DND-41 (cell line): ENCODE measurements at regions not wholly inside any gene's neighbourhood (a gene's known extent, or its start where the extent isn't known, plus 50 kb on each side); places are given as distances from the start of the nearest gene placed in this dataset.

Experiments
- ATAC-seq: fragments of 200-7000 bp; cut with Tn5 transposase; 3 replicates; pipeline ENCODE4 v1.9.1; 2021; ENCODE audit warnings: low read depth; ENCODE audit not compliant: insufficient read depth
- DNase-seq: peaks from one replicate; pipeline ENCODE4 v3.0.0-alpha.2; 2020
- H2AFZ ChIP-seq: 2 replicates; pipeline ENCODE4 v1.6.0; 2012; ENCODE audit warnings: low read depth, low read length
- H3K27ac ChIP-seq: 2 replicates; pipeline ENCODE4 v1.5.1; 2012; ENCODE audit warnings: low read length, inconsistent platforms
- H3K27me3 ChIP-seq: fragments of 200-600 bp; sonication (generic); 2 replicates; pipeline ENCODE4 v1.6.0; 2012; ENCODE audit warnings: low read length, mild to moderate bottlenecking, inconsistent platforms; ENCODE audit not compliant: insufficient read depth, poor library complexity
- H3K36me3 ChIP-seq: 2 replicates; pipeline ENCODE4 v1.5.1; 2012; ENCODE audit warnings: low read length, inconsistent platforms; ENCODE audit not compliant: insufficient read depth
- H3K4me1 ChIP-seq: 2 replicates; pipeline ENCODE4 v1.5.1; 2012; ENCODE audit warnings: mild to moderate bottlenecking, low read length; ENCODE audit not compliant: insufficient read depth
- H3K4me2 ChIP-seq: 2 replicates; pipeline ENCODE4 v1.6.0; 2012; ENCODE audit warnings: mild to moderate bottlenecking, moderate library complexity, low read length, inconsistent platforms; ENCODE audit not compliant: insufficient read depth
- H3K4me3 ChIP-seq, 2 experiments: fragments of 200-600 bp in 1 of 2; shearing (Covaris generic) in 1 of 2; 2 replicates each; pipeline ENCODE4 v1.5.1; 2012 to 2016; ENCODE audit warnings: inconsistent platforms in 2 of 2, low read length in 2 of 2, mild to moderate bottlenecking in 2 of 2, low read depth in 1 of 2, moderate library complexity in 1 of 2
- H3K79me2 ChIP-seq: 2 replicates; pipeline ENCODE4 v1.6.0; 2012; ENCODE audit warnings: low read length, inconsistent platforms; ENCODE audit not compliant: insufficient read depth
- H3K9ac ChIP-seq: 2 replicates; pipeline ENCODE4 v1.6.0; 2012; ENCODE audit warnings: low read depth, mild to moderate bottlenecking, inconsistent platforms, low read length, moderate library complexity
- H3K9me3 ChIP-seq: 2 replicates; pipeline ENCODE4 v1.5.1; 2012; ENCODE audit warnings: low read length, moderate library complexity, mild to moderate bottlenecking, inconsistent platforms; ENCODE audit not compliant: insufficient read depth, severe bottlenecking
- H4K20me1 ChIP-seq: 2 replicates; pipeline ENCODE4 v1.6.0; 2012; ENCODE audit warnings: low read length; ENCODE audit not compliant: insufficient read depth
- EZH2 ChIP-seq: IDR thresholded peaks from 3 replicates; pipeline ENCODE4 v1.6.1; 2012; ENCODE audit warnings: borderline replicate concordance, low read depth, mild to moderate bottlenecking, moderate library complexity, low read length, inconsistent platforms; ENCODE audit not compliant: severe bottlenecking
- TF ChIP-seq, protein P1 (sequence below): IDR thresholded peaks from 2 replicates; pipeline ENCODE4 v1.5.1; 2012; ENCODE audit warnings: borderline replicate concordance, low read length, moderate library complexity, mild to moderate bottlenecking; ENCODE audit not compliant: poor library complexity, severe bottlenecking; ENCODE audit errors: extremely low read depth

- no peak overlapping the region for H2AFZ ChIP-seq
- no peaks in the 10 kb centered on the region for H3K4me1 ChIP-seq
- H3K36me3 ChIP-seq, result no peaks in the 10 kb centered on the region
- H3K79me2 ChIP-seq, result no peaks in the 10 kb centered on the region
- peaks cover 3% of the 10 kb centered on the region for H3K27me3 ChIP-seq
- no peak overlapping the region for H3K4me3 ChIP-seq
- DNase-seq (no peak), ATAC-seq (no peak)
- no peaks in the 10 kb centered on the region for H4K20me1 ChIP-seq
- TF ChIP-seq, protein P1, sequence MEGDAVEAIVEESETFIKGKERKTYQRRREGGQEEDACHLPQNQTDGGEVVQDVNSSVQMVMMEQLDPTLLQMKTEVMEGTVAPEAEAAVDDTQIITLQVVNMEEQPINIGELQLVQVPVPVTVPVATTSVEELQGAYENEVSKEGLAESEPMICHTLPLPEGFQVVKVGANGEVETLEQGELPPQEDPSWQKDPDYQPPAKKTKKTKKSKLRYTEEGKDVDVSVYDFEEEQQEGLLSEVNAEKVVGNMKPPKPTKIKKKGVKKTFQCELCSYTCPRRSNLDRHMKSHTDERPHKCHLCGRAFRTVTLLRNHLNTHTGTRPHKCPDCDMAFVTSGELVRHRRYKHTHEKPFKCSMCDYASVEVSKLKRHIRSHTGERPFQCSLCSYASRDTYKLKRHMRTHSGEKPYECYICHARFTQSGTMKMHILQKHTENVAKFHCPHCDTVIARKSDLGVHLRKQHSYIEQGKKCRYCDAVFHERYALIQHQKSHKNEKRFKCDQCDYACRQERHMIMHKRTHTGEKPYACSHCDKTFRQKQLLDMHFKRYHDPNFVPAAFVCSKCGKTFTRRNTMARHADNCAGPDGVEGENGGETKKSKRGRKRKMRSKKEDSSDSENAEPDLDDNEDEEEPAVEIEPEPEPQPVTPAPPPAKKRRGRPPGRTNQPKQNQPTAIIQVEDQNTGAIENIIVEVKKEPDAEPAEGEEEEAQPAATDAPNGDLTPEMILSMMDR, result no peak
- no peak for TF ChIP-seq EZH2
- H3K4me2 ChIP-seq, result no peak overlapping the region
- no peak overlapping the region for H3K27ac ChIP-seq
- H3K9ac ChIP-seq, result no peak overlapping the region
- no peaks in the 10 kb centered on the region for H3K9me3 ChIP-seq
Observed at GRCh38 chr4:147050356-147050765, 104.7 kb upstream of the TTC29 start.

GRCh38 chr4:147052361-147052760 lies 106.7 kb upstream of the TTC29 start:
- ATAC-seq, result no peak
- H3K27me3 ChIP-seq, result peaks cover 3% of the 10 kb centered on the region
- no peak overlapping the region for H2AFZ ChIP-seq
- no peak for DNase-seq
- H3K9me3 ChIP-seq, result no peaks in the 10 kb centered on the region
- no peak overlapping the region for H3K4me3 ChIP-seq
- H3K36me3 ChIP-seq, result no peaks in the 10 kb centered on the region
- H3K9ac ChIP-seq, result no peak overlapping the region
- TF ChIP-seq EZH2, result no peak
- TF ChIP-seq, protein P1, result no peak
- no peaks in the 10 kb centered on the region for H4K20me1 ChIP-seq
- no peaks in the 10 kb centered on the region for H3K4me1 ChIP-seq
- no peaks in the 10 kb centered on the region for H3K79me2 ChIP-seq
- no peak overlapping the region for H3K4me2 ChIP-seq
- H3K27ac ChIP-seq, result no peak overlapping the region

DNA sequence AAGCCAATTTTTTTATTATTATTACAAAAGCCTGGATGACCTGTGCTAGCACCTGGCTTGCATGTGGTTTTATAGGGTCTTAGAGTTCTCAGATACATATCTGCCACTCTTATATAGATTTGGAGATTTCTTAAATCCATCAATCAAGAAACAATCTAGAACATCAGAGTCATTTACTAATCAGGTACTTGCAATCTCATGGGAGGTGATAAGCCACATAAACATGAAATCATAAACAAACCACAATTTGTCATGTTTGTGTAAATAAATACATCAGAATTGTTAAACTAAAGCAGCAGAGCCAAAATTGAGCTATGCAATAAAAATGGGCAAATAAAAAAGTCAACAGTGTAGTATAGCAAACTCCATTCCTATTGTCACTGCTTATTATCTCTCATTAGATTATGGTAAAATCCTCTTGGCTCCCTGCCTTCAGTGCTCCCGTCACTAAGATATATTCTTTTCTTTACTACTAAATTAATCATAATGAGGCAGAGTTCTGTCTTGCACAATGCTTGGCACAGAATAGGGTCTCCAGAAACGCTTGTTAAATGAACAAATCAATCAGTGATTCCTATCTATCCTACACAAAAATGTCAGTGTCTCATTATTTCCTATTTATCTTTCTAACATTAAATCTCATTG lies 108.7 kb upstream of the TTC29 start:
- H3K79me2 ChIP-seq, result no peaks in the 10 kb centered on the region
- no peak overlapping the region for H3K4me3 ChIP-seq
- ATAC-seq (no peak), DNase-seq (no peak)
- H3K4me2 ChIP-seq, result no peak overlapping the region
- H3K36me3 ChIP-seq, result no peaks in the 10 kb centered on the region
- H4K20me1 ChIP-seq, result no peaks in the 10 kb centered on the region
- no peaks in the 10 kb centered on the region for H3K4me1 ChIP-seq
- H3K9me3 ChIP-seq, result no peaks in the 10 kb centered on the region
- peaks cover 3% of the 10 kb centered on the region for H3K27me3 ChIP-seq
- TF ChIP-seq, protein P1, result no peak
- no peak for TF ChIP-seq EZH2
- H3K27ac ChIP-seq, result no peak overlapping the region
- H2AFZ ChIP-seq, result no peak overlapping the region
- H3K9ac ChIP-seq, result no peak overlapping the region
